ENCODE measurements at regions not wholly inside any gene's neighbourhood (a gene's known extent, or its start where the extent isn't known, plus 50 kb on each side); places are given as distances from the start of the nearest gene placed in this dataset.

- no peaks in the 10 kb centered on the region for H3K27me3 Mint-ChIP-seq (ENCODE audit: insufficient read depth, unreplicated experiment)
- no peak for TF ChIP-seq CTCF (IDR thresholded peaks at IDR 0.05; ENCODE audit: unreplicated experiment)
- CTCF ChIA-PET, result interaction anchor here (0.6 to 1.5 kb wide), 4 partner anchors 11 to 185 kb away, joined by 3 to 5 read pairs (median 3); no protein-coding TSS in a partner anchor
- intact Hi-C loops (cut with micrococcal nuclease), result no loop called here
- BruUV-seq (replicated peaks), result no TSS peak
- no peak for DNase-seq (ENCODE audit: unreplicated experiment)
- peaks cover 6% of the 10 kb centered on the region for H3K36me3 Mint-ChIP-seq (ENCODE audit: insufficient read depth, unreplicated experiment)
- no peak overlapping the region for H3K27ac Mint-ChIP-seq (ENCODE audit: low read depth, unreplicated experiment)
- H3K4me1 Mint-ChIP-seq (ENCODE audit: insufficient read depth, unreplicated experiment), result peaks cover 9% of the 10 kb centered on the region
- no peak overlapping the region for H3K4me3 Mint-ChIP-seq (ENCODE audit: unreplicated experiment)
- peaks cover 5% of the 10 kb centered on the region for H3K9me3 Mint-ChIP-seq (ENCODE audit: unreplicated experiment)
- POLR2A ChIA-PET, result no interaction called here
These were observed 260.5 kb upstream of the TMTC1 start for GRCh38 chr12:30044206-30044605.

- no peak for DNase-seq (ENCODE audit: unreplicated experiment)
- no peak for TF ChIP-seq CTCF (IDR thresholded peaks at IDR 0.05; ENCODE audit: unreplicated experiment)
- H3K4me1 Mint-ChIP-seq (ENCODE audit: insufficient read depth, unreplicated experiment), result peaks cover 9% of the 10 kb centered on the region
- H3K36me3 Mint-ChIP-seq (ENCODE audit: insufficient read depth, unreplicated experiment), result peaks cover 6% of the 10 kb centered on the region
- H3K27me3 Mint-ChIP-seq (ENCODE audit: insufficient read depth, unreplicated experiment), result no peaks in the 10 kb centered on the region
- H3K27ac Mint-ChIP-seq (ENCODE audit: low read depth, unreplicated experiment), result no peak overlapping the region
- intact Hi-C loops (cut with micrococcal nuclease), result no loop called here
- H3K9me3 Mint-ChIP-seq (ENCODE audit: unreplicated experiment), result peaks cover 5% of the 10 kb centered on the region
- no TSS peak for BruUV-seq (replicated peaks)
- no peak overlapping the region for H3K4me3 Mint-ChIP-seq (ENCODE audit: unreplicated experiment)
- ChIA-PET POLR2A (no interaction called here), CTCF (no interaction called here)
These were observed 259.6 kb upstream of the TMTC1 start for GRCh38 chr12:30043151-30043847.

GRCh38 chr12:30041096-30041495 is 257.4 kb upstream of the TMTC1 start:
- Mint-ChIP-seq H3K9me3 (ENCODE audit: unreplicated experiment) (peaks cover 5% of the 10 kb centered on the region), H3K27me3 (ENCODE audit: insufficient read depth, unreplicated experiment) (no peaks in the 10 kb centered on the region), H3K27ac (ENCODE audit: low read depth, unreplicated experiment) (no peak overlapping the region), H3K36me3 (ENCODE audit: insufficient read depth, unreplicated experiment) (peaks cover 6% of the 10 kb centered on the region), H3K4me1 (ENCODE audit: insufficient read depth, unreplicated experiment) (no peaks in the 10 kb centered on the region), H3K4me3 (ENCODE audit: unreplicated experiment) (no peak overlapping the region)
- intact Hi-C loops (cut with micrococcal nuclease), result no loop called here
- no peak for TF ChIP-seq CTCF (IDR thresholded peaks at IDR 0.05; ENCODE audit: unreplicated experiment)
- ChIA-PET POLR2A (no interaction called here), CTCF (no interaction called here)
- DNase-seq (ENCODE audit: unreplicated experiment), result no peak
- BruUV-seq (replicated peaks), result no TSS peak

- intact Hi-C loops (cut with micrococcal nuclease), result no loop called here
- no TSS peak for BruUV-seq (replicated peaks)
- no peak for TF ChIP-seq CTCF (IDR thresholded peaks at IDR 0.05; ENCODE audit: unreplicated experiment)
- no peak overlapping the region for H3K4me3 Mint-ChIP-seq (ENCODE audit: unreplicated experiment)
- no peak for DNase-seq (ENCODE audit: unreplicated experiment)
- H3K27ac Mint-ChIP-seq (ENCODE audit: low read depth, unreplicated experiment), result no peak overlapping the region
- H3K27me3 Mint-ChIP-seq (ENCODE audit: insufficient read depth, unreplicated experiment), result no peaks in the 10 kb centered on the region
- ChIA-PET CTCF (no interaction called here), POLR2A (no interaction called here)
- no peaks in the 10 kb centered on the region for H3K36me3 Mint-ChIP-seq (ENCODE audit: insufficient read depth, unreplicated experiment)
- H3K4me1 Mint-ChIP-seq (ENCODE audit: insufficient read depth, unreplicated experiment), result peaks cover 10% of the 10 kb centered on the region
- no peaks in the 10 kb centered on the region for H3K9me3 Mint-ChIP-seq (ENCODE audit: unreplicated experiment)
These were observed 247.1 kb upstream of the TMTC1 start for GRCh38 chr12:30030693-30031374.

Measured in MCF 10A (cell line).